ENCODE measurements at regions not wholly inside any gene's neighbourhood (a gene's known extent, or its start where the extent isn't known, plus 50 kb on each side); places are given as distances from the start of the nearest gene placed in this dataset.

- TF ChIP-seq ZFX (IDR thresholded peaks at IDR 0.05; ENCODE audit: borderline replicate concordance): no peak
- no peak for TF ChIP-seq CTCF (IDR thresholded peaks at IDR 0.05)
- no peak overlapping the region for H3K27ac ChIP-seq
Observed at GRCh38 chr21:38888991-38889561, 83.3 kb downstream of the ETS2 start.

- no peak overlapping the region for H3K27ac ChIP-seq
- TF ChIP-seq CTCF (IDR thresholded peaks at IDR 0.05): no peak
- no peak for TF ChIP-seq ZFX (IDR thresholded peaks at IDR 0.05; ENCODE audit: borderline replicate concordance)
Observed at GRCh38 chr21:38887749-38888148, 82.0 kb downstream of the ETS2 start.

- TF ChIP-seq CTCF (IDR thresholded peaks at IDR 0.05): no peak
Observed at GRCh38 chr21:38887062-38887686, 81.4 kb downstream of the ETS2 start.

DNA sequence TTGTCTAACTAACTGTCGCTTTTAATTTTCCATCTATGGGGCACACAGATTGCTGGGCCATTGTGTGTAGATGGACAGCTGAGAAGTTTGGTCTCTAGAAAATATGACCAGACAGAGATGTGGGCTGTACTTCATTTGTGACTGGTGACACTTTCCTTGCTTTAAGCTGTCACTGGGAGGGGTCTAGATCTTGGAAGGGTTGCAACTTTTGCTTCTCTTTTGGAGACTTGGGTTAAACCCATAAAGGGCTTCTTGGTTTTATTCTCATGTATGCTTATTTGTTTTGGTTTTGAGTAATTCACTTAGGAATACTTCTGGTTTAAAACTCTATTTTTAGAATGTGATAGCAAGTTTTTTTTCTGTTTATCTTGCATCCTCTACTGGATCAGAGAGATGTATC is 80.2 kb downstream of the ETS2 start:
- H3K27ac ChIP-seq: no peak overlapping the region
- TF ChIP-seq ZFX (IDR thresholded peaks at IDR 0.05; ENCODE audit: borderline replicate concordance): no peak
- TF ChIP-seq CTCF (IDR thresholded peaks at IDR 0.05): no peak

More at GRCh38 chr21:38887062-38887686, 81.4 kb downstream of the ETS2 start:
- no peak overlapping the region for H3K27ac ChIP-seq

DNA sequence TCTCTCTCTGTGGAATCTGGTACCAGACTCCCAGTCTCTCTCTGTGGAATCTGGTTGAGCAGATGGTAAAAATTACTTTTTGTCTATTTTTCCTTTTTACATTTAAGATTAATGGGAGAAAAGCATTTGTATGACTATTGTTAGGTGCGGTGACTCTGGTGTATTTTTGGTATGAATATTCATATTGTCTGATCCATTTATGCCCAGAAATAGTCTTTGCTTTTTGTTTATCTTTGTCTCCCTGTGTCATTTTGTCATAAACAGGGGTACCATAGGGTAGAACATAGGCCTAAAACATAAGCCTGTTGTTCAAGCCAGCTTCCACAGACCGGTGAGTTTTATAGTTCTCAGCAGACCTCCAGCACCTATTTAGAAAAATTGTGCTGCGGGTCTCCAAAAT is 78.7 kb downstream of the ETS2 start:
- TF ChIP-seq ZFX (IDR thresholded peaks at IDR 0.05; ENCODE audit: borderline replicate concordance) (no peak), CTCF (IDR thresholded peaks at IDR 0.05) (no peak)
- no peak overlapping the region for H3K27ac ChIP-seq

- H3K27ac ChIP-seq: no peak overlapping the region
- TF ChIP-seq CTCF (IDR thresholded peaks at IDR 0.05) (no peak), ZFX (IDR thresholded peaks at IDR 0.05; ENCODE audit: borderline replicate concordance) (no peak)
Observed at GRCh38 chr21:38883142-38883541, 77.4 kb downstream of the ETS2 start.

DNA sequence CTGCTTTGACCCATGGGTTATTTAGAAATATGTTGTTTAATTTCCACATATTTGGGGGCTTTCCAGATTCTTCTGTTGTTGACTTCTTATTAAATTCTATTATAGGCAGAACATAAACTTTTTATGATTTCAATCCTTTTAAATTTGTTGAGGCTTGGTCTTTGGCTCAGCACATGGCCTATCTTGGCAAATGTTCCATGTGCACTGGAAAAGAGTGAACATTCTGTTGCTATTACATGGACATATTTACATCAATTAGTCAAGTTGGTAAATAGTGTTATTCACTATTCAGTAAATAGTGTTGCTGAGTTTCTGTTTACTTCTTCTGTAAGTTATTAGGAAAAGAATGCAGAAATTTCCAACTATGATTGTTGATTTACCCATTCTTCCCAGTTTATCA is 75.4 kb downstream of the ETS2 start:
- TF ChIP-seq ZFX (IDR thresholded peaks at IDR 0.05; ENCODE audit: borderline replicate concordance) (no peak), CTCF (IDR thresholded peaks at IDR 0.05) (no peak)
- no peak overlapping the region for H3K27ac ChIP-seq

All from 22Rv1 (cell line).